ENCODE measurements at regions not wholly inside any gene's neighbourhood (a gene's known extent, or its start where the extent isn't known, plus 50 kb on each side); places are given as distances from the start of the nearest gene placed in this dataset.
"Not testable (repeated sequence)": the region's sequence is repeated elsewhere in the genome, so short reads cannot be mapped to it uniquely, and the experiment has no call there.

DNA sequence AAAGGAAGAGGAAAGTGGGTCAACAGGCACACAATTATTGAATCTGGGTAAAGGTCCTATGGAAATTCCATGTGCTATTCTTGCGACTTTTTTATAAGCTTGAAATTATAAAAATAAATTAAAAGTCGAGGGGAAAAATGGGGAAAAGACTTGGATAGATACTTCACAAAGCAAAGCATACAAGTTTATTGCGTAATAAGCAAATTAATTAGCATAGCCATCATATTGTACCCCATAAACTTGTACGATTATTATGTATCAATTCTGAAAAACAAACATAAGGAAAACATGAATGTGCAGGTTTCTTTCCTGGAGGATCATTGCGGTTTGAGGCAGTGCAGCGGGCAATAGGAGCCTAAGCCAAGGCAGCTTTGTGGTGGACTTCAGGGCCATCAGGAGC is 351.6 kb upstream of the NOX3 start:
- DNase-seq = no peak

DNA sequence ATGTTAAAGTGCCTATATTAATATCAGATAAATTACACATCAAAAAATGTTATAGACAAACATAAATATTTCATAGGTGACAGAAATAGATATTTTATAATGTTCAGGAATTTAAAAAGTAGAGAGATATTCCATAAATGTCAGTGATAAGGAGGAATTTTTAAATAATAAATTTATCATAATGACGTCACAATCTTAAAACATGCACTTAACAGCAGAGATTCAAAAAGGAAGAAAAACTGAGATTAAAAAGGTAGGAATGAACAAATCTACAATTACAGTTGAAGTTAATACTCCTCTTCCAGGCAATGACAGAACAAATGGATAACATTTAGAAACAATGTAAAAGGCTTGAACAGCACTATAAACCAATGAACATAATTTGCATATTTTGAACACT is 345.4 kb upstream of the NOX3 start:
- DNase-seq = no peak

DNA sequence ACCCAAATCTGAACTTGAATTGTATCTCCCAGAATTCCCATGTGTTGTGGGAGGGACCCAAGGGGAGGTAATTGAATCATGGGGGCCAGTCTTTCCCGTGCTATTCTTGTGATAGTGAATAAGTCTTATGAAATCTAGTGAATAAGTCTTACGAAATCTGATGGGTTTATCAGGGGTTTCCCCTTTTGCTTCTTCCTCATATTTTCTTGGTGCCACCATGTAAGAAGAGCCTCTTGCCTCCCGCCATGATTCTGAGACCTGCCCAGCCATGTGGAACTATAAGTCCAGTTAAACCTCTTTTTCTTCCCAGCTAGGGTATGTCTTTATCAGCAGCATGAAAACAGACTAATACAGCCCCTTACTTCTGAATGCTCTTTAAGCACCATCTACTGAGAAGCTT is 343.2 kb upstream of the NOX3 start:
- DNase-seq = not testable (repeated sequence)

DNA sequence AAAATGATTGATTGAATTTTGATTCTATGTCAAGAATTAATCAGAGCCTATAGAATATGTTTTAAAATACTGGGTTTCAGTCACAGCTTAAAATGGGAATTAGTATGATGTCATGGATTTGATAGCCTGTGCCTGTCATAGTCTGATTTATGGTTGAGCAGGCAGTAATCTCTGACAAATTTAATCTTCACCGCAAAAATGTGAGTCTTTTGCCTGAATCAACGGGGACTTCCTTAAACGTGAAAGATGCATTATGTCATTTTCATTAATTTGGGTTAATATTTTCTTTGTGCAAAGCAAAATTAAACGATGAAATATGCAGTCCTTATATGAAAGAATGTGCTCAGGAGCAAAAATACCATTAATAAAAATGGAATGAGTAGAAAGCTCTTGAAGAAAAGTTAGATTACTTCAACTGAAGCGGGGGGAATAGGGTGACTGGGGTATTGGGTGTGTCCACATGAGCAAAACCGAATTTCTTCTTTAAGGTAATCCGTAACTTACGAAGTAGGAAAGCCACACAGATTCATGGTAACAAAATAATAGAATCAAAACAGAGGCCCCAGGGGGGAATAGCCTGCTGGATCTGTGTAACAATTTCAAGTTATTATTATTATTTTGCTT is 339.6 kb upstream of the NOX3 start:
- DNase-seq = no peak

DNA sequence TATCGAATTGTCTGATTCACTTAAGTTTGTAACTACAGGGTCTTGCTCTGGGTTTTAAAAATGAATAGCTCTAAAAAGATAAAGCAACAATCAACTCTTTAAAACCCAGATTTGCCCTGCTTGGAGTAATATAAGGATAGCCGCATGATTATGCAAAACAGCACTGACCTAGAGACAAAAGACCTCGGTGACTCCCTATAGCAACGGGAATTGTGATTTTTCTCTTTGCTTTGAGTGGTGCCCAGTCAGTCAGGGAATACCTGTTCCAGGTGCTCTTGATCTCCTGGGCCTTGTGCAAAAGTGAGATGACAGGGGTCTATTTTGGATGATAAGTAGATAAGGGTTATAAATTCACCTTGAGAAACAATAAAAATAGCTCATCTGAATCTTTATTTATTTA is 336.3 kb upstream of the NOX3 start:
- DNase-seq = no peak

DNA sequence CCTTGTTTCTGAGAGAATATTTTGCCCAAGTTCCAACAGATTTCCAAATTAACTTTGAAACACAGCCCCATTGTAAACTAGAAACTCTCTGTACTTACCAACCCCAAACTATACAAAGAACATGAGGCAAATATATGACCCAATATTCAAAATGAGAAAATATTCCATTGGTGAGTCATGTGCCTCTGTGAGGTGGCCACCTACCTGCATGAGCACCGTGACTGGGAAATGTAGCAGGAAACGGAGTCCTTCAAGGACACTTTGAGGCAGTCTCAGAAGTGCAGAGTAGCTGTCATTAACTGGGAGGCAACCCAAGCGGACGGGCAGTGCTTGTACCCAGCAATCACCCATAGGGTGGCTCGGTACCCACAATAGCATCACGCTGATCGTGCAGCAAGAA is 335.5 kb upstream of the NOX3 start:
- no peak for DNase-seq

DNA sequence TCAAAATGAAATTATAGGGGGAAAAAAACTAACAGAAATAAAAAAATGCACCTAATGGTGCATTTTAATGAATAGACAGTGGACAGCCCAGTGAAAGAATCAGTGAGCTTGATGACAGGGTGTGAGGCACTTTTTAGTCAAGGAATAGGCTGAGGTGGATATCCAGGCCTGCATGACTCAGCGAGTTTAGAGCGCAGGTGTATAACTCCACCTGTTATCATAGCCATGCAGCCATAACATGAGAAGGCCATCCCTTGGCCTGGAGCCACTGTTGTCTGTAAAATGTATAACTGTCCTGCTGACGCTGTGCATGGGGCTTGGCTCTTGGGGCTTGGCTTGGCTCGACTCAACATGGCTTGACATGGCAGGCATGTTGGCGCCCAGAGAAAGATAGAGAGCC is 331.5 kb upstream of the NOX3 start:
- DNase-seq = no peak

DNA sequence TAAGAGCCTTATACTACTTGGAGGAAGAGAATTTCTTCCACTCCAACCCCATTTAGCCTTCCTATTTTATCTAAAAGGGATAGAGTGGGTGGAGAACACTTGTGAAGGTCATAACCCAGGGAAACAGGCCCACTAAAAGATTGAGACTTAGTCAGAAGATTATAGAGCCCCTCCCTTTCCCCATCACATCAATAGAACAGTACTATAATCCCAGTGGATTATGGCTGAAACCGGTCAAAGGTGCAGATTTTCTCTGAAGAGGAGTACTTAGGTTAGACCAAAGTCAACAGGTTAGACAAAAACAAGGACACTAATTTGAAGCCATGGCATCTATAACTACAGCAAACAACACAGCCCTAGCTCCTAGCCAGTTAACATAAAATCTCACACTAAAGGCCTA is 330.9 kb upstream of the NOX3 start:
- DNase-seq = no peak

DNA sequence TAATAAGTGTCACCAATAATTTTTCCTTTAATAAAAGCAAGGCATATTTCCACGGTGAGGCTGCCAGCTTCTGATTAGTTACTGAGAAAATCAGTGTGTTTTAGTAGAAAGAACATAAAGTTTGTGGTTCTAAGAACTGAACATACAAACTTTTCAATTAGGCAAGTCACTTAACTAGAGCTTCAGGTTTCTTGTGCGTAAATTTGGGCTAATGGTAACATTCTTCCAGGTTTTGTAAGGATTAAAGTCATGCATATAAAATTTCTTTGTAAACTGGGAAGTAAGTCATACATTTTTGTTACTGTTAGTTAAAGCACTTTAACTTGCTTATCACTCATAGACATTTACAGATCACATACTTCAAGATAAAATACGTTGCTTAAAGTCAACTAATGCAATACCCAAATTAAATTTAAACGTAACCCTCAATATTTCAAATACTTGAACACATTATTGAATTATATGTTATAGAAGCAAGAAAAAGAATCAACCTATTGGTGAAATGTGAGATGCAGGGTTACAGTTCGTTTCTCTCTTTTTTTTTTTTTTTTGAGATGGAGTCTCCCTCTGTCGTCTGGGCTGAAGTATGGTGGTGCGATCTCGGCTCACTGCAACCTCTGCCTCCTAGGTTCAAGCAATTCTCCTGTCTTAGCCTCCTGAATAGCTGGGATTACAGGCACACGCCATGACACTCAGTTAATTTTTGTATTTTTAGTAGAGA is 327.3 kb upstream of the NOX3 start:
- no peak for DNase-seq

DNA sequence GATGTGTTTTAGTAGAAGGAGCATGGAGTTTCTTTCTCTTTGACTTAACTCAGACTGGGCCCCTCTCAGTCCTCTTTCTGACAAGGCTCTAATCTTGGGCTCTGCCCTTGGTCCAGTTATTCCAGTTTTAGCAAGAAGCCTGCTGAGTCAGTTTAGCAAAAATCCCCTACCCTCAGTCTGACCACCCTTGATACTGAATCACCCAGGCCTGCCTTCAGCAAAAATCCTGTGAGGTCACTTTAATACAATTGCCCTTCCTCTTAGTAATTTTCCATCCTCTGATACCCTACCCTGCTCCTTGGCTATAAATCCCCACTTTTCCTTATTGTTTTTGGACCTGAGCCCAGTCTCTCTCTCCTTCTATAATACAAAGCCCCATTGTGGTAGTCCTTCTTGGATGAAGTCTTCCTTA is 326.7 kb upstream of the NOX3 start:
- peak; percentile 95 for DNase-seq

DNA sequence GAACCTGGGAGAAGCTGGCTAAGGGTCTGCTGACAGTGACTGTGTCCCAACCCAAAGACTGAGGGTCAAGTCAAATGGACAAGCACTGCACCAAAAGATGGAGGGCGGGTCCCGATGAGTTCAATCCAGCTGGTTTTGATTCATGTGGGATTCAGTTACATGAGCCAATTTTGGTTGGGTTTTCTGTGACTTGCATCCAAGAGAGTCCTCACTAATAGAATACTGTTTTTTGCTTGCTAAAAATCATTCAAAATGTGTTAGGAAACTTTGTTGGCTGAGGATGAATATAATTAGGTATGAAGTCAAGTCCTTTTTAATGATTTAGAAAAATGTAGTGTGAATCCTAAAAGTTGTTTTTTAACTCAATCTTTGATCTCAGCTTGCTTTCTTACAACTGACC is 323.8 kb upstream of the NOX3 start:
- no peak for DNase-seq

DNA sequence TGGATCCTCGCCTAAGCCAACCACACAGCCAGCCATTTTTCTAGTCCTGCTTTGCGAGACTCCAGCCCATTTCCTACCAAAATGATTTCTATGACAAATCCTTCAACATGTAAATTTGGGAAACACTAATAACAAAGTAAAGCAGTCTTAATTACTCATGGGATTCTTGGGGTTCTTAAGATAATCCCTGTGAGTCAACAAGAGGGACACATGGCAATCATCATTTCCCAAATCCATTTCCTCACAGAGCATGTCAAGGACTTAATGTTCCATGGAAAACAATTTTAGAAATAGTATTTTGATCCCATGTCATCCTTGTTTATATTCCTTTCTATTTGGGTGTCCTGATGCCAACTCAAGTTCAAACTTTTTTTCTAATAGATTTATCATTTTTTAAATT is 322.7 kb upstream of the NOX3 start:
- peak; percentile 12 for DNase-seq

DNA sequence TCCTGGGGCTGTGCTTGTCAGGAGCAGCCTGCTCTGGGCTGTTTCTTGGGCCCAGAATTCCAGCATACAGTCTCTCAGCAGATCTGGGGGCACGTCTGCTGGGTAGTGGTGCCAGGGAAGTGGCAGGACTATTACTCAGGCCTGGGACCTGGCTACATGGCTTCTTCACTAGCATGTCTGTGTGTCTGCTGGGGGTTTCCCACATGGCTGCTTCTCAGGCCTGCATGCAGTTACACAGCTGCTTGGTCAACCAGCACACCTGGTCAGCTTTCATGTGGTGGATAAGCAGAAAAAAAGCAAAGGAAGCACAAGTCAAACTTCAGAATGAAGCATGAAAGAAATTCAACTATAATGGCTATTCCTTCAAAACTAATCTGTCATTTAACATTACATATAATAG is 316.2 kb upstream of the NOX3 start:
- DNase-seq = no peak

DNA sequence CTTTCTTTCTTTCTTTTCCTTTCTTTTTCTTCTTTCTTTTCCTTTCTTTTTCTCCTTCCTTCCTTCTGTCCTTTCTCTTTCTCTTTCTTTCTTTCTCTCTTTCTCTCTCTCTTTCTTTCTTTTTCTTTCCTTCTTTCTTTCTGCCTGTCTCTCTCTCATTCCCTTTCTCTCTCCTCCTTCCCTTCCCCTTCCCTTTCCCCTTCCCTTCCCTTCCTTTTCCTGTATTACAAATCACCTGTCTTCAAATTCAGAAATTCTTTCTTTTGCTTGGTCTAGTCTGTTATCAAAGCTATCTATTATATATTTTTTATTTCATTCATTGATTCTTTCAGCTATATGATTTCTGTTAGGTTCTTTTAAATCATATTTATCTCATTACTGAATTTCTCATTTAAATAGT is 315.2 kb upstream of the NOX3 start:
- no peak for DNase-seq

DNA sequence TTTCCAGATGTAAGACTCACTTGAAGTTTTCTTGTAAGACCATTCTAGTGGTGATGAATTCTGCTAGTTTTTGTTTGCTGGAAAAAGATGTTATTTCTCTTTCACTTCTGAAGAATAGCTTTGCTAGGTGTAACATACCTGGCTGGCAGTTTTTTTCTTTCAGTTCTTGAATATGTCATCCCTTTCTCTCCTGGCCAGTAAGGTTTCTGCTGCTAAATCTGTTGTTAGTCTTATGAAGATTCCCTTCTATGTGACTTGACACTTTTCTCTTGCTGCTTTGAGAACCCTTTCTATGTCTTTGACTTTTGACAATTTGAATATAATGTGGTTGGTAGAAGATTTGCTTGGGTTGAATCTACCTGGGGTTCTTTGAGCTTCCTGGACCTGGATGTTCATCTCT is 314.7 kb upstream of the NOX3 start:
- DNase-seq = no peak

DNA sequence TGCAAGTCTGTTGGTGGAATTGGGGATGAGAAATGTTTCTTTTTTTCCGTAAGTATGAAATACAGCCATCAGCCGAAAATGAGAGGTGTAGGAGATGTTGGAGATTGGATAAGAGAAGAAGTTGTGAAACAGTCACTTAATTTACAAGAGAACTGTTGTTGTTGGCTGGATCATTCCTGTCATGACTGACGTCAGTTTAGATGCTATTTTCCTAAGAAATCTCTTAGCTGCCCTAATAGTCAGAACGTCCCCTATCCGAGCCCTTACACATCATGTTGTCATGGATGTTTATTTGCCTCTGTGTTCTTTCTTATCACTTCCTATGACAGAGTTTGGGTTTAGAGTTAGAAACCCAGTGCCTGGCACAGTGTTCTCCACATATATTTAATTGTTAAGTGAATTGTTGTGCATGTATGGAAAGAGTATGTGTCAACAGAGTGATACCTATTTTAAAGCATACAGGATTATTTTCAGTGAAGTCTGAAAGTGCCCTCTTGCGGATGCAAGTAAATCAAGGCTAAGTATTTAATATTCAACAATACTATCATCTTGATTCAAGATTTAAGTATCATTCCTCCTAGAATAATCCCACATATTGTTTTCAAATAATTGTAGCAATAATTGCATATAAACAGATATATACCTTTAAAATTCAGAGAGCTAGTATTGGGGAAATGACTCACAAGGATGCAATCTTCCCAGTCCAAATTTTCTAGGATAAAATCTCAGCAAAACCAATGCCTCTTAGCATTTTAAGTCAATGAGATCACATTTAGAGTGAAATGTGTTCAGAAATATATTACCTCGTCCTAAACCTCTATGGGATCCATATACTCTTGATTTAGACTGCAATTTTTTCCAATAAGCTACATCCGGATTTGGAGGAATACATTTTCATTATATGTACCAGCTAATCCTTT is 309.9 kb upstream of the NOX3 start:
- DNase-seq = peak; percentile 38

DNA sequence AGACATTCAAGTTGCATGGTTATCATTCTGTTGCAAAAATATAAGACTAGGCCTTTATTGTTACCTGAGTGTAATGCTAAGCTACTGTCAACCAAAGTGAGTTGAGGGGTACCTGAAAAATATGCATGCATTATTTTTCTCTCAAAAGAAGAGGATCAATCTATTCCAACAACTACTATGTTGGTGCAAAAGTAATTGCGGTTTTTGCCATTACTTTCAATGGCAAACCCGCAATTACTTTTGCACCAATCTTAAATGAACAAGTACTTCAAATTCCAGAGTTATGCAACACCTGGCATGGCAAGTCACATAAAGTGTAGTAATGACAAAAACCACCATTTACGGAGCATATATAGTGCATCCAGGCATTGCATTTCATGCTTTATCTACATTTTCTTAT is 307.0 kb upstream of the NOX3 start:
- no peak for DNase-seq

DNA sequence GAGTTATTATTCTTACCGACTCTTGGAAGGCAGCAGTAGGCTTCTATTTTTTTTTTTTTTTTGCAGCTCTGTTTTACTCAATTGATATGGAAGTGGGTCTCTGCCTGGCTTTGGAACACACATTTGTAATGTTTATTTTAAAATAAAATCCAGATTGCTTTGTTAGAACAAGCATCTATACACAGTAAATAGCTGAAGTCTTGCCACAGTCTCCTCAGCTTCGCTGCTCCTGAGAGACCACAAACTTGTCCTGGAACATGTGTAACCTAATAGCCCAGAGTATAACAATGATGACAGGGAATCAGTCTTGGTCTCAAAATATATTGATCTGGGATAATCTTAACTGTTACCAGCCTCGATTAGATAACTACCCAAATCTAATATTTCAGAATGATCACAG is 299.8 kb upstream of the NOX3 start:
- no peak for DNase-seq

DNA sequence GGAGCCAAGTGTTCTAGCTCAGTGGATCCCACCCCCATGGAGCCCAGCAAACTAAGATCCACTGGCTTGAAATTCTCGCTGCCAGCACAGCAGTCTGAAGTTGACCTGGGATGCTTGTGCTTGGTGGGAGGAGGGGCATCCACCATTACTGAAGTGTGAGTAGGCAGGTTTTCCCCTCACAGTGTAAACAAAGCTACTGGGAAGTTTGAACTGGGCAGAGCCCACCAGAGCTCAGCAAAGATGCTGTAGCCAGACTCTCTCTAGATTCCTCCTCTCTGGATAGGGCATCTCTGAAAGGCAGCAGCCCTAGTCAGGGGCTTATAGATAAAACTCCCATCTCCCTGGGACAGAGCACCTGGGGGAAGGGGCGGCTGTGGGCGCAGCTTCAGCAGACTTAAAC is 293.1 kb upstream of the NOX3 start:
- not testable (repeated sequence) for DNase-seq

DNA sequence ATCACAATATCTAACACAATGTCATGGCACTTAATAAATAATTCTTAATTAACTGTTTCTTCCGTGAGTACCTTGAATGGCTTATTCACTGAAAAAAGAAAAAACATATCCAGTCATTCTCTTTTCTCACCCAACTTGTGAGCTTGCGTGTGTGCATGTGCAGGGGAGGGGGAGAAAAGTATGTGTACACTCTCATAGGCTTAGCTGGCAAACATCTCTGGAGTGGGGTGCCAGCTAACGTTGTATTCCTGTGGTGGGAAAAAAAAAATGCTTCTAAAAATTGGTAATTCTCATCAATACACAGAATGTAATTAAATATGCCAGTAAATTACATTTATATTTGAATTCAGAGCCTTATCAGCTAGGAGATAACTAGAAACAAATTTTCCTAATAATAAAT is 291.9 kb upstream of the NOX3 start:
- DNase-seq = no peak

DNA sequence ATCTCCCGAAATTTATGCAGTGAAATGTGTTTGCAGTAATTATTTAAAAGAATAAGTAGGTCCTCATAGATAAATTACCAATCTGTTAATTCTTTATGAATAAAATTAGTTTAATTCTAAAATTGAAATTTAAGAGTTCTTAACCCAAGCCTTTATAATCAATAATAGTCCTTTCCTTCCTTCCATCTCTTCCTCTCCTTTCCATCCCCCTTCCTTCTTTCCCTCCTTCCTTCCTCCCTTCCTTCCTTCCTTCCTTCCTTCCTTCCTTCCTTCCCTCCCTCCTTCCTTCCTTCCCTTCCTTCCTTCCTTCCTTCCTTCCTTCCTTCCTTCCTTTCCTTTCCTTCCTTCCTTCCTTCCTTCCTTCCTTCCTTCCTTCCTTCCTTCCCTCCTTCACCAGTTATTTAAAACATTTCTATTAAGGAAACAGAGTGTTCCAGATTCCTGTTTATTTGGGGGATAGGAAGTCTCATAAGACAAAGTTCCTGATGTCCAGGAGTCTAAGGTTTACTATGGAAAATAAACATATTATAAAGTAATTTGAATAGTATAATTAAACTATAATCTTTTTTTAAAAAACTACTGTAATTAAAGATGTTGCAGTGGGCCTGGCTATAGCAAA is 285.3 kb upstream of the NOX3 start:
- DNase-seq = no peak

DNA sequence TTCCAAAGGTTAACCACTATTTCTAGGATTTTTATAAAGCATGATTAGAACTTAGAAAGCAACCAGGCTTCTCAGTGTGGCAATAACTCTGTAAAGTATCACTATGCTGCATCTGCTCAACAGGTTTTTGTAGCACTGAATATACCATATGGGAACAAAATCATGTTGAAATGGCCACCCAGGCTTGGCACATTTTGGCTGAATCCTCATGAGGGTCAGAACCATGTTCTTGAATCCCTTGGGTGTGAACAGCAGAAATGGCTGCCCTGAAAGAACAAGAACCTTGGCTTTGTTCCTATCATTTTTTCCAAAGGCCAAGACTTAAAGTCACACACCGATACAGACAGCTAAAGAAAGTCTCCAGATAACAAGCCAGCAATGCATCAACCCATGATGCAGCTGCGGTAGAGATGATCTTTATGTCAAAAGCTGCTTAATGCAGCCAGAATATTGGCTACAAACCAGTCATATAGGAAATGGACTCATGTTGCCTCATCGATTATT is 283.0 kb upstream of the NOX3 start:
- no peak for DNase-seq

DNA sequence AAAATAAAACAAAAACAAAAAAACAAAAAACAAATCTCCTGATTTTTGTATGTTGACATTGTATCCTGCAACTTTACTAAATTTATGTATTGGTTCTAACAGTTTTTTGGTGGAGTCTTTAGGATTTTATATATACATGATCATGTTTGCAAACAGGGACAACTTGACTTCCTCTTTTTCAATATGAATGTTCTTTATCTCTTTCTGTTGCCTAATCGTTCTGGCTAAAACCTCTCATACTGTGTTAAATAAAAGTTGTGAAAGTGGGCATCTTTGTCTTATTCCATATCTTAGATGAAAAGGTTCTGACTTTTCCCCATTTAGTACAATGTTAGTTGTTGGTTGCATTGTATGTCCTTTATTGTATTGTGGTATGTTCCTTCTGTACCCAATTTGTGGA is 261.7 kb upstream of the NOX3 start:
- DNase-seq = no peak
